IPS DF 6.9 (cell line): ENCODE measurements at regions not wholly inside any gene's neighbourhood (a gene's known extent, or its start where the extent isn't known, plus 50 kb on each side); places are given as distances from the start of the nearest gene placed in this dataset.

Source experiments
- DNase-seq: peaks from one replicate; pipeline ENCODE4 v3.0.0-alpha.2; 2013; ENCODE audit warnings: low read depth, low spot score
- H3K27ac ChIP-seq: one replicate; pipeline ENCODE4 v1.5.1; 2013; ENCODE audit warnings: low read length, control low read depth
- H3K27me3 ChIP-seq: 2 replicates; pipeline ENCODE4 v1.6.1; 2013; ENCODE audit warnings: mild to moderate bottlenecking, low read length; ENCODE audit not compliant: control insufficient read depth, insufficient read depth
- H3K36me3 ChIP-seq: 2 replicates; pipeline ENCODE4 v1.6.1; 2013; ENCODE audit warnings: low read length; ENCODE audit not compliant: control insufficient read depth, insufficient read depth
- H3K4me1 ChIP-seq: 2 replicates; pipeline ENCODE4 v1.6.1; 2013; ENCODE audit warnings: low read length; ENCODE audit not compliant: control insufficient read depth, insufficient read depth
- H3K4me3 ChIP-seq: 2 replicates; pipeline ENCODE4 v1.5.1; 2013; ENCODE audit warnings: mild to moderate bottlenecking, low read length
- H3K9me3 ChIP-seq: 2 replicates; pipeline ENCODE4 v1.6.1; 2013; ENCODE audit warnings: low read length, inconsistent platforms; ENCODE audit not compliant: control insufficient read depth, insufficient read depth
- WGBS: extraction: QIAGEN DNeasy Blood & Tissue Kit; methylation state at CpG from one replicate; pipeline ENCODE4 v1.1.7; 2013; ENCODE audit warnings: mixed read lengths, missing lambda C conversion rate; ENCODE audit not compliant: insufficient read length, insufficient coverage; 5-methylcytosine and 5-hydroxymethylcytosine counted together

GRCh38 chr3:159859424-159859823 lies 129.2 kb upstream of the IL12A start:
- H3K9me3 ChIP-seq: no peaks in the 10 kb centered on the region
- H3K4me3 ChIP-seq: no peak overlapping the region
- H3K4me1 ChIP-seq: no peaks in the 10 kb centered on the region; the same call in 1 of the 2 replicates
- H3K36me3 ChIP-seq: no peaks in the 10 kb centered on the region
- no peaks in the 10 kb centered on the region for H3K27me3 ChIP-seq
- WGBS: no CpG with 5 or more reads among the region's 3 CpGs
- DNase-seq: no peak
- no peak overlapping the region for H3K27ac ChIP-seq

- no peak overlapping the region for H3K4me3 ChIP-seq
- DNase-seq: no peak
- H3K27me3 ChIP-seq: no peaks in the 10 kb centered on the region
- H3K27ac ChIP-seq: no peak overlapping the region
- WGBS: no CpG with 5 or more reads among the region's 3 CpGs
- no peaks in the 10 kb centered on the region for H3K9me3 ChIP-seq
- no peaks in the 10 kb centered on the region for H3K4me1 ChIP-seq
- no peaks in the 10 kb centered on the region for H3K36me3 ChIP-seq
These were observed 128.8 kb upstream of the IL12A start for GRCh38 chr3:159859836-159860235.

GRCh38 chr3:159860269-159861116 lies 128.1 kb upstream of the IL12A start:
- DNase-seq: no peak
- H3K27me3 ChIP-seq: no peaks in the 10 kb centered on the region
- WGBS: no CpG with 5 or more reads among the region's 4 CpGs

GRCh38 chr3:159861369-159861987 lies 127.2 kb upstream of the IL12A start:
- Histone ChIP-seq H3K36me3 (no peaks in the 10 kb centered on the region), H3K4me3 (no peak overlapping the region), H3K27me3 (no peaks in the 10 kb centered on the region), H3K27ac (no peak overlapping the region), H3K4me1 (no peaks in the 10 kb centered on the region), H3K9me3 (no peaks in the 10 kb centered on the region)
- DNase-seq: no peak
- WGBS: no CpG with 5 or more reads among the region's 4 CpGs

More at GRCh38 chr3:159860269-159861116, 128.1 kb upstream of the IL12A start:
- H3K4me3 ChIP-seq: no peak overlapping the region
- no peaks in the 10 kb centered on the region for H3K4me1 ChIP-seq
- H3K9me3 ChIP-seq: no peaks in the 10 kb centered on the region
- H3K27ac ChIP-seq: no peak overlapping the region
- no peaks in the 10 kb centered on the region for H3K36me3 ChIP-seq

- Histone ChIP-seq H3K4me1 (no peaks in the 10 kb centered on the region), H3K9me3 (no peaks in the 10 kb centered on the region), H3K4me3 (no peak overlapping the region), H3K36me3 (no peaks in the 10 kb centered on the region), H3K27me3 (no peaks in the 10 kb centered on the region), H3K27ac (no peak overlapping the region)
- DNase-seq: no peak
- no CpG with 5 or more reads among the region's 2 CpGs for WGBS
These were observed 123.5 kb upstream of the IL12A start for GRCh38 chr3:159865041-159865579.

- Histone ChIP-seq H3K4me3 (no peak overlapping the region), H3K36me3 (no peaks in the 10 kb centered on the region), H3K27ac (no peak overlapping the region), H3K4me1 (no peaks in the 10 kb centered on the region), H3K9me3 (no peaks in the 10 kb centered on the region), H3K27me3 (no peaks in the 10 kb centered on the region)
- no CpG with 5 or more reads among the region's 5 CpGs for WGBS
- no peak for DNase-seq
These were observed 122.4 kb upstream of the IL12A start for GRCh38 chr3:159866201-159866746.

GRCh38 chr3:159867372-159867771 lies 121.3 kb upstream of the IL12A start:
- Histone ChIP-seq H3K27me3 (no peaks in the 10 kb centered on the region), H3K4me3 (no peak overlapping the region), H3K9me3 (no peaks in the 10 kb centered on the region), H3K36me3 (no peaks in the 10 kb centered on the region), H3K27ac (no peak overlapping the region), H3K4me1 (peaks cover 1% of the 10 kb centered on the region; the same call in 1 of the 2 replicates)
- DNase-seq: no peak
- WGBS: no CpG with 5 or more reads among the region's 2 CpGs

- Histone ChIP-seq H3K27me3 (no peaks in the 10 kb centered on the region), H3K4me3 (no peak overlapping the region), H3K4me1 (peaks cover 1% of the 10 kb centered on the region; the same call in 1 of the 2 replicates), H3K36me3 (no peaks in the 10 kb centered on the region; the same call in 1 of the 2 replicates), H3K27ac (no peak overlapping the region), H3K9me3 (no peaks in the 10 kb centered on the region)
- WGBS: no CpG with 5 or more reads among the region's 1 CpG
- no peak for DNase-seq
These were observed 117.9 kb upstream of the IL12A start for GRCh38 chr3:159870723-159871122.

GRCh38 chr3:159872374-159873109 lies 116.1 kb upstream of the IL12A start:
- DNase-seq: no peak
- H3K36me3 ChIP-seq: no peaks in the 10 kb centered on the region; the same call in 1 of the 2 replicates
- no peak overlapping the region for H3K4me3 ChIP-seq

GRCh38 chr3:159875116-159875515 lies 113.5 kb upstream of the IL12A start:
- no peaks in the 10 kb centered on the region for H3K27me3 ChIP-seq
- H3K9me3 ChIP-seq: no peaks in the 10 kb centered on the region
- H3K4me1 ChIP-seq: peaks cover 1% of the 10 kb centered on the region; the same call in 1 of the 2 replicates
- H3K36me3 ChIP-seq: no peaks in the 10 kb centered on the region; the same call in 1 of the 2 replicates
- H3K27ac ChIP-seq: no peak overlapping the region
- no peak overlapping the region for H3K4me3 ChIP-seq
- DNase-seq: no peak

More at GRCh38 chr3:159872374-159873109, 116.1 kb upstream of the IL12A start:
- Histone ChIP-seq H3K27ac (no peak overlapping the region), H3K27me3 (no peaks in the 10 kb centered on the region), H3K4me1 (peaks cover 1% of the 10 kb centered on the region; the same call in 1 of the 2 replicates), H3K9me3 (no peaks in the 10 kb centered on the region)
- no CpG with 5 or more reads among the region's 3 CpGs for WGBS
